ENCODE measurements at regions not wholly inside any gene's neighbourhood (a gene's known extent, or its start where the extent isn't known, plus 50 kb on each side); places are given as distances from the start of the nearest gene placed in this dataset.

DNA sequence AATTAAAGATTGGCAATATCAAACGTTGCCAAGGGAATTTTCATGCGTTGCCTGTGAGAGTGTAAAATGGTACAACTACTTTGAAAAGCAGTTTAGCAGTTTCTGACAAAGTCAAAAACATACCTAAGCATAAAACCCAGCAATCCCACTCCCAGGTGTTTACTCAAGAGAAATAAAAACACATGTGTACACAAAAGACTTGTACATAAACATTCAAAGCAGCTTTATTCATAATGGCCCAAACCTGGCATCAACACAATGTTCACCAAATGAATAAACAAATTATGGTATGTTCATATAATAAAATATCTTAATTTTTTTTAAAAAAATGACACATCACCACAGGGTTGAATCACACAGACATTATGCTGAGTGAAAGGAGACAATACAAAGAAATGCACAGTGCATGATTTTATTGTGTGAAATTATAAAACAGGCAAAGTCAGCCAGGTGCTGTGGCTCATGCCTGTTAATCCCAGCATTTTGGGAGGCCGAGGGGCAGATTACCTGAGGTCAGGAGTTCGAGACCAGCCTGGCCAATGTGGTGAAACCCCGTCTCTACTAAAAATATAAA is 240.4 kb upstream of the MARCKS start:
- TF ChIP-seq, protein P1, sequence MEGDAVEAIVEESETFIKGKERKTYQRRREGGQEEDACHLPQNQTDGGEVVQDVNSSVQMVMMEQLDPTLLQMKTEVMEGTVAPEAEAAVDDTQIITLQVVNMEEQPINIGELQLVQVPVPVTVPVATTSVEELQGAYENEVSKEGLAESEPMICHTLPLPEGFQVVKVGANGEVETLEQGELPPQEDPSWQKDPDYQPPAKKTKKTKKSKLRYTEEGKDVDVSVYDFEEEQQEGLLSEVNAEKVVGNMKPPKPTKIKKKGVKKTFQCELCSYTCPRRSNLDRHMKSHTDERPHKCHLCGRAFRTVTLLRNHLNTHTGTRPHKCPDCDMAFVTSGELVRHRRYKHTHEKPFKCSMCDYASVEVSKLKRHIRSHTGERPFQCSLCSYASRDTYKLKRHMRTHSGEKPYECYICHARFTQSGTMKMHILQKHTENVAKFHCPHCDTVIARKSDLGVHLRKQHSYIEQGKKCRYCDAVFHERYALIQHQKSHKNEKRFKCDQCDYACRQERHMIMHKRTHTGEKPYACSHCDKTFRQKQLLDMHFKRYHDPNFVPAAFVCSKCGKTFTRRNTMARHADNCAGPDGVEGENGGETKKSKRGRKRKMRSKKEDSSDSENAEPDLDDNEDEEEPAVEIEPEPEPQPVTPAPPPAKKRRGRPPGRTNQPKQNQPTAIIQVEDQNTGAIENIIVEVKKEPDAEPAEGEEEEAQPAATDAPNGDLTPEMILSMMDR (IDR thresholded peaks at IDR 0.05; ENCODE audit: low read depth, low read length), result no peak
- TF ChIP-seq POLR2A (IDR thresholded peaks at IDR 0.05; ENCODE audit: extremely low read depth, insufficient read length), result no peak

Data from NB4 (cell line).